Epithelial cell of prostate (primary cell): ENCODE measurements at regions not wholly inside any gene's neighbourhood (a gene's known extent, or its start where the extent isn't known, plus 50 kb on each side); places are given as distances from the start of the nearest gene placed in this dataset.

ENCODE experiments used
- DNase-seq: peaks from one replicate; pipeline ENCODE4 v3.0.0-alpha.2; 2011; ENCODE audit warnings: low read depth, low spot score
- H3K27ac ChIP-seq: fragments of 450-650 bp; 2 replicates; pipeline ENCODE4 v1.5.1; 2017; ENCODE audit warnings: mild to moderate bottlenecking

GRCh38 chrX:45850197-45850774 lies 649.6 kb upstream of the DIPK2B start:
- DNase-seq, result no peak
- H3K27ac ChIP-seq, result peak overlapping the region; percentile 89

GRCh38 chrX:45849261-45849862 lies 648.7 kb upstream of the DIPK2B start:
- DNase-seq, result peak; percentile 45
- H3K27ac ChIP-seq, result peak overlapping the region; percentile 89

GRCh38 chrX:45847961-45848360 lies 647.3 kb upstream of the DIPK2B start:
- H3K27ac ChIP-seq, result peak overlapping the region; percentile 89
- DNase-seq, result no peak

GRCh38 chrX:45846328-45846727 lies 645.7 kb upstream of the DIPK2B start:
- DNase-seq, result no peak
- H3K27ac ChIP-seq, result peak overlapping the region; percentile 37

GRCh38 chrX:45845142-45845541 lies 644.5 kb upstream of the DIPK2B start:
- H3K27ac ChIP-seq, result peak overlapping the region; percentile 46
- no peak for DNase-seq

- DNase-seq, result no peak
- H3K27ac ChIP-seq, result peak overlapping the region; percentile 46
Measured at GRCh38 chrX:45843518-45843917, 642.8 kb upstream of the DIPK2B start.

- H3K27ac ChIP-seq, result peak overlapping the region; percentile 46
- DNase-seq, result no peak
Measured at GRCh38 chrX:45842926-45843315, 642.2 kb upstream of the DIPK2B start.

- no peak for DNase-seq
- H3K27ac ChIP-seq, result peak overlapping the region; percentile 46
Measured at GRCh38 chrX:45842207-45842925, 641.7 kb upstream of the DIPK2B start.

- DNase-seq, result no peak
- peak overlapping the region; percentile 46 for H3K27ac ChIP-seq
Measured at GRCh38 chrX:45840411-45840950, 639.8 kb upstream of the DIPK2B start.

GRCh38 chrX:45830343-45830742 lies 629.7 kb upstream of the DIPK2B start:
- no peak for DNase-seq
- peak overlapping the region; percentile 48 for H3K27ac ChIP-seq

- DNase-seq, result peak; percentile 87
- peak overlapping the region; percentile 64 for H3K27ac ChIP-seq
Measured at GRCh38 chrX:45824471-45824870, 623.8 kb upstream of the DIPK2B start.

- H3K27ac ChIP-seq, result peak overlapping the region; percentile 64
- no peak for DNase-seq
Measured at GRCh38 chrX:45823536-45823935, 622.9 kb upstream of the DIPK2B start.

GRCh38 chrX:45822124-45822523 lies 621.4 kb upstream of the DIPK2B start:
- H3K27ac ChIP-seq, result peak overlapping the region; percentile 64
- DNase-seq, result no peak

- DNase-seq, result no peak
- no peak overlapping the region for H3K27ac ChIP-seq
Measured at GRCh38 chrX:45818913-45819312, 618.2 kb upstream of the DIPK2B start.

- no peak for DNase-seq
Measured at GRCh38 chrX:45815441-45815840, 614.8 kb upstream of the DIPK2B start.

GRCh38 chrX:45811326-45811725 lies 610.6 kb upstream of the DIPK2B start:
- peak overlapping the region; percentile 76 for H3K27ac ChIP-seq
- DNase-seq, result no peak

More at GRCh38 chrX:45815441-45815840, 614.8 kb upstream of the DIPK2B start:
- no peak overlapping the region for H3K27ac ChIP-seq

GRCh38 chrX:45807572-45808425 lies 607.1 kb upstream of the DIPK2B start:
- H3K27ac ChIP-seq, result peak overlapping the region; percentile 76
- no peak for DNase-seq

- H3K27ac ChIP-seq, result peak overlapping the region; percentile 76
- DNase-seq, result no peak
Measured at GRCh38 chrX:45806410-45807121, 605.9 kb upstream of the DIPK2B start.

GRCh38 chrX:45804276-45804675 lies 603.6 kb upstream of the DIPK2B start:
- H3K27ac ChIP-seq, result peak overlapping the region; percentile 96
- DNase-seq, result no peak
